ENCODE measurements at regions not wholly inside any gene's neighbourhood (a gene's known extent, or its start where the extent isn't known, plus 50 kb on each side); places are given as distances from the start of the nearest gene placed in this dataset.
"Not testable (repeated sequence)": the region's sequence is repeated elsewhere in the genome, so short reads cannot be mapped to it uniquely, and the experiment has no call there.

DNA sequence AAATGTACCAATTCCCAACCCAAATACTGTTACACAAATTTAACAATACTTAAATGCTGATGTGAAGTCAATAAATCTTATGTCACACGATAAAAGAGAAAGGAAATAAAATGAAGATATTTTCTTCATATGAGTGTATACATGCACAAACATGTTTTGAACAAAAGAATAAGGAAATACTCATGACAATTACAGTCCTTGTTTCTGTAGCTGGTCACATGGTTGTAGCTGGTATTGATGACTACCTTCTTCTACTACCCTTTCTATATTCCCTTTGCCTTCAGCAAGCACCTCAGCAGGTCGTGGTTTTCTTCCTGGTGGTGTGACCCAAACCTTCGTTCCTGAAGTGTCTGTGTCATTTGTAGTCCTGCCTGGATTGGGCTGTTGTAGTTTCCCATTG lies 269.2 kb downstream of the CALCRL start:
- TF ChIP-seq, protein P1, sequence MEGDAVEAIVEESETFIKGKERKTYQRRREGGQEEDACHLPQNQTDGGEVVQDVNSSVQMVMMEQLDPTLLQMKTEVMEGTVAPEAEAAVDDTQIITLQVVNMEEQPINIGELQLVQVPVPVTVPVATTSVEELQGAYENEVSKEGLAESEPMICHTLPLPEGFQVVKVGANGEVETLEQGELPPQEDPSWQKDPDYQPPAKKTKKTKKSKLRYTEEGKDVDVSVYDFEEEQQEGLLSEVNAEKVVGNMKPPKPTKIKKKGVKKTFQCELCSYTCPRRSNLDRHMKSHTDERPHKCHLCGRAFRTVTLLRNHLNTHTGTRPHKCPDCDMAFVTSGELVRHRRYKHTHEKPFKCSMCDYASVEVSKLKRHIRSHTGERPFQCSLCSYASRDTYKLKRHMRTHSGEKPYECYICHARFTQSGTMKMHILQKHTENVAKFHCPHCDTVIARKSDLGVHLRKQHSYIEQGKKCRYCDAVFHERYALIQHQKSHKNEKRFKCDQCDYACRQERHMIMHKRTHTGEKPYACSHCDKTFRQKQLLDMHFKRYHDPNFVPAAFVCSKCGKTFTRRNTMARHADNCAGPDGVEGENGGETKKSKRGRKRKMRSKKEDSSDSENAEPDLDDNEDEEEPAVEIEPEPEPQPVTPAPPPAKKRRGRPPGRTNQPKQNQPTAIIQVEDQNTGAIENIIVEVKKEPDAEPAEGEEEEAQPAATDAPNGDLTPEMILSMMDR (optimal IDR thresholded peaks at IDR 0.05 in 1 of 3, IDR thresholded peaks at IDR 0.05 in 1 of 3, conservative IDR thresholded peaks at IDR 0.05 in 1 of 3; ENCODE audit: extremely low read depth in 1 of 3, insufficient read depth in 2 of 3, low read length in 3 of 3), result not testable (repeated sequence)
- TF ChIP-seq EZH2 (IDR thresholded peaks at IDR 0.05; ENCODE audit: low read length), result not testable (repeated sequence)

Measured in keratinocyte (primary cell).